ENCODE measurements at regions not wholly inside any gene's neighbourhood (a gene's known extent, or its start where the extent isn't known, plus 50 kb on each side); places are given as distances from the start of the nearest gene placed in this dataset.

GRCh38 chr2:58655152-58655551, 414.0 kb upstream of the FANCL start:
- DNase-seq (ENCODE audit: low read depth): no peak

- DNase-seq (ENCODE audit: low read depth): no peak
These were observed 410.8 kb upstream of the FANCL start for GRCh38 chr2:58651930-58652329.

- DNase-seq (ENCODE audit: low read depth): no peak
These were observed 409.7 kb upstream of the FANCL start for GRCh38 chr2:58650781-58651180.

DNA sequence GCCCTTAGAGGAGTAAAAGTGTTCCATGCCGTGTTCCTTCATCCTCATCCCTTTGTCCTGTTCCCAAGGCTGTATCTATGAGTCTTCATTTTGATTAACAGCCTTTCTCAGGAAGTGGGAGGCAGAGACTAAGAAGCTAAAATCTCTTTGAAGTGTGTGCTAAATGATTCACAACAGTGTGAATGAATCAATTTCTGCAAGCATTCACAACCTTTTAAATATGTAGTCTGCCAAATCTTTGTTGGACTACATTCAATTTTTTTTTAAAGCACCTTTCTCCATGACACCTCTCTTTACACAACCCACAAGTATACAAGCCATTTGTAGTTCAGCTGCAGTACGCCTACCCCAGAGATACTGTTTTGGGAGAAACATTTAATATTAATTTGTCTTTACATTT, 408.6 kb upstream of the FANCL start:
- no peak for DNase-seq (ENCODE audit: low read depth)

- DNase-seq (ENCODE audit: low read depth): no peak
These were observed 403.9 kb upstream of the FANCL start for GRCh38 chr2:58645017-58645416.

- no peak for DNase-seq (ENCODE audit: low read depth)
These were observed 403.3 kb upstream of the FANCL start for GRCh38 chr2:58644451-58644850.

DNA sequence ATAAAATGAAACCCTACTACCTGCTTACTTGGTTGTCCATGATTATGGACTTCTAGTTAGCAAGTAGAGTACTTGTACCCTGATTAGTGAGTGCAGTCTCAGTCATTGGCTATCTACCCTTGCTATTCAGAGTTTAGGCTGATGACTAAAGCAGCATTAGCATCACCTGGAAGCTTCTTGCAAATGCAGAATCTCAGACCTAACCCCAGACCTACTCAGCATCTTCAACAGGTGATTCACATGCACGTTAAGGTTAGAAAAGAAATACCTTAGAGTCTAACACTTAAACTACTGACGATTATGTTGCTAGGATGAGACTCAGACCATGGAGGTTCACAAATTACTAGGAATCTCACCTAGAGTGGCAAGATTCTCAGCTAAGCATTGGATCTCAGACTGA, 399.9 kb upstream of the FANCL start:
- DNase-seq (ENCODE audit: low read depth): no peak

DNA sequence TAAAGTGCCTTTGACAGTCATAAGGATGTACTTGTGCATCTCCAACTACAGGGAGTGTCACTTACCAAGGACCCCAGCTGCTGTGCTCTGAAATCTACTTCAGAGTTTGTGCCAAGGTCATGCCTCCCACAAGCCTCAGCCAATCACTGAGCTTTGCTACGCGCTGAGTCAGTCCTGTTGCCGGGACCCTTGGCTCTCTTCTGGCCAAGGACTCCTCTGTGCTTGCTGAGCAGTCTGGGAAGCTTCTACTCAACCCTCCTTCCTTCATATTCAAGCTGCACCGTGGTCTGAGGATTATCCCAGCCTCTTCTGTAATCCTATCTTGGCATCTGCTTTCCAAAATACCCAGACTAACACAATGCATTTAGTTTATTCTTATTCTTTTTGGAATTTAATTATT, 398.9 kb upstream of the FANCL start:
- no peak for DNase-seq (ENCODE audit: low read depth)

DNA sequence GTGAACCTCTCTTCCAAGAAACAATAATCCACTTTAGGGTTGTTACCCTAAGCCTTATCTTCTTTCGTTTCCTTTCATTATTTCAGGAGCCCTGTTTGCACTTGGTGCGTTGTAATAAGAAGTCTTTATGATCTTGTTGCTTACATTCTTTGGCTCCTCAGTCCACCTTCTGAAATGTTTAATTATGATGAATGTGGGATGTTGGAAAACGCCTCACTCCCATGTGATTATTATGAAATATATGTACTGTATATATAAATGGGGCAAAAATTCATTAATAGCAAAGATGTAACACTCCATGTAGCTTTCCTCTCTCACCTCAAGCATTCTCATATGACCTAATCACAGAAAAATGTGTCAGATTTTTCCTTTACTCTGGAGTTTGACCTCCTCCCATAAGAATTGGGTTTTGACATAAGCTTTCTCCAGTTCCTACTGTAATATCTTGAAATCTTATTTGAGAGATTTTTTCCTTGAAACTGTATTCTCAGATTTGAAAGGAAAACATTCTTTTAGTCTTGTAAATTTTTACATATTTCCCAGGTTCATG, 397.2 kb upstream of the FANCL start:
- DNase-seq (ENCODE audit: low read depth): no peak

GRCh38 chr2:58636872-58637271, 395.7 kb upstream of the FANCL start:
- DNase-seq (ENCODE audit: low read depth): no peak

- no peak for DNase-seq (ENCODE audit: low read depth)
These were observed 394.8 kb upstream of the FANCL start for GRCh38 chr2:58635801-58636375.

GRCh38 chr2:58634653-58635370, 393.7 kb upstream of the FANCL start:
- DNase-seq (ENCODE audit: low read depth): no peak

DNA sequence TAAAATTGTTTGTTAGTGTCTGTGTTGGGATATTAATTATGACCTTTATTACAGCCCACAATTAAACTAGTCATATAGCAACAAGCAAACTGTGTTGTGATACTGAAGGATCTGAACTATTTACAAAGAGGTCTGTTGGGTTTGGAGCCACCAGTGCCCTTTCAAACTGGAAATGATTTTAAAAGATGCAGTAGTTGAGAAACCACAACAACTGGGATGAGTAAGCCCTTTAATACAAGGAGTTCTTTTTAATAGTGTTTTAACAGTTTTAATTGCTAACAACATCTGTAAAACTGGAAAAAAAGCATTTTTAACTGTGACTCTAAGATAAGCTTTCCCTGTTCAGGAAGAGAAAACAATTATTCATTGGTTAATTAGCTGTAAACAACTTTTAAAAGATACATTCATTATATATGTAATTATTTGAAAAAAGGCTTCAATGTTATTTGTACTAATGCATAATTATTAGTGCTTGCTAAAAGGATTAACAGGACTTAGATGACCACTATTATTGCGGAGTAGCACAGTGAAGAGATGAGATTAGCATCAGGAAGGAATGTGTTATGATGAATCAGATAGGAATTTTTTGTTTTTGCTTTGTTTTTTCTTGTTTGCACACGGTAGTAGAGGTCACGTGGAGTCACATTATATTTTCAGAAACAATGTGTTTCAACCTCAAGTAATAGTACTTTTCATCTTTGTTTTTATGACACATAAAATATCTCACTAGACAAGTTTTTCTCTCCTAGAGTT, 392.7 kb upstream of the FANCL start:
- no peak for DNase-seq (ENCODE audit: low read depth)

DNA sequence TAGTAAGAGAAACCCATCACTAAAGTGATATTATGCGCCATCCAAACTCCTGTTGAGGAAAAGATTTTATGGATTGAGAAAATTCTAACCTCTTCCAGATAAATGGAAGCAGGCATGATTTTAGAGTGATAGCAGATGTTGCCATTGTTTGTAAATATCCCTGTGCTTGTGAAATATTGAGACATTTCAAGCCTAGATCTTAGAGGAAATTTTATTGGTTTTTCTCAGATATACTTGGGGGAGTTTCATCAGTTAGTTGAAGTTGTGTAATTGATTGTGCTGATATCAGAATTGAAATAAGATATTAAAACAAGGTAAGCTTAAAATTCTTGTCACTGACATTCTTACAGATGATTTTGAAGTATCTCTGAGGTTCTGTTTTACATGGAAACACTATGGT, 390.9 kb upstream of the FANCL start:
- DNase-seq (ENCODE audit: low read depth): no peak

DNA sequence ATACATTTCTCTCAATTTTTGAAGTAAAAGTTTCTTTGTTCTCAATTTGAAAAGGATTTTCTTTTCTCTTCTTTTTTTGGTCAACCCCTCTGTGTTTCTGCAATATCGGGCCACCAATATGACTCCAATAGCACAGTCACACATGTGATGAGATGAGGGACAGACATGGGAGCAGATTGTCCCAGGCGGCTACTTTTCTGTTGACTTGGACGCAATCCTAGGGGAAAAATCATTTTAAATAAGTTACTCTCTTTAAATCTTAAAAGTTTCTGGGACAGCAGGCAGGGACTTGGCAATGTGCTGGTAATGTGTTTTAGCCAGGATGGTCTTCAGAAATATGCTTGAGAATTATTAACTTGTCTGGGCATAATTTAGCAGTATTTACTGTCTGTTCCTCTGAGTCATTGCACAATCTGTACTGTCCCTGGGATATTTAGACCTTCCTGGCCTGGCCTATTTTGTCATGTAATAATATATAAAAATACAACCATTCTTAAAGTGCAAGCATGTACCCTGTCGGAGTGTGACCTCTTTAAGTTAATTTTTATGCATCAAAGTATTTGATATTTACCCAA, 388.5 kb upstream of the FANCL start:
- no peak for DNase-seq (ENCODE audit: low read depth)

DNA sequence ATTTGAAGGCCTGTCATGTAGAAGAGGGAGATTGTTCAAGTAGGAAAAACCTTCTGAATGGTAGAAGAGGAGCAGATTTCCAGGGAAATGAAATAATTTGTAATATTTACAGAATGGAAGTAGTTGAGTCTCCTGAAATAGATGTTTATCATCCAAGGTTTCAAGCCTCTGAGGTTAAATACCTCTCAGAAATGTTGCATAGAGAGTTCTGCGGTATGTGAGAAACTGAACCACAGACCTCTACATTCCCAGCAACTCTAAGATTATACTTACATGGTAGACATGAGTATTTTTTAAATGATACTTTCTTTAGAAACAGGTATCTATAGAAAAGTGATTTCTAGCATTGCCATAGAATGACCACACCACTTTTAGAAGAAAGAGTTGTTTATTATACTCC, 379.8 kb upstream of the FANCL start:
- no peak for DNase-seq (ENCODE audit: low read depth)

- DNase-seq (ENCODE audit: low read depth): no peak
These were observed 379.0 kb upstream of the FANCL start for GRCh38 chr2:58620093-58620492.

GRCh38 chr2:58616961-58617360, 375.8 kb upstream of the FANCL start:
- DNase-seq (ENCODE audit: low read depth): no peak

GRCh38 chr2:58614219-58614618, 373.1 kb upstream of the FANCL start:
- DNase-seq (ENCODE audit: low read depth): no peak

DNA sequence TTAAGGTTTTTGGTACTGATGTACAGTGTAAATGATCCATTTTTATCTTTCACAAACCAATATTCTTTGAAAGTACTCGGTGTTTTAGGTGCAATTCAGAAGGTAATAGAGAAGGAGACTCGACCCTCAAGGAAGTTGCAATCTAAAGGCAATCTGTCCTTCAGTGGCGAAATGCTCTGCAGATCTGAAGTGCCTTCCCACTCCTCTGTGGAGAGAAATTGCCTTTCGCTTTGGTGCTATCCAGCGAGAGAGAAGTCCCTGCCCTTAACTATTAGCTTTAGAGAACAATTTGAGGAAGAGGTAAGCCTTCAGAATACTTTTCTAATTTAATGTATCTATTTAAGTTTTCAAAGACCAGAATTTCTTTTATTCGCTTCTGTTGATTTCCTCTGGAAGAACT, 371.8 kb upstream of the FANCL start:
- DNase-seq (ENCODE audit: low read depth): no peak

GRCh38 chr2:58609326-58609725, 368.2 kb upstream of the FANCL start:
- DNase-seq (ENCODE audit: low read depth): no peak

GRCh38 chr2:58608146-58608545, 367.0 kb upstream of the FANCL start:
- DNase-seq (ENCODE audit: low read depth): no peak

DNA sequence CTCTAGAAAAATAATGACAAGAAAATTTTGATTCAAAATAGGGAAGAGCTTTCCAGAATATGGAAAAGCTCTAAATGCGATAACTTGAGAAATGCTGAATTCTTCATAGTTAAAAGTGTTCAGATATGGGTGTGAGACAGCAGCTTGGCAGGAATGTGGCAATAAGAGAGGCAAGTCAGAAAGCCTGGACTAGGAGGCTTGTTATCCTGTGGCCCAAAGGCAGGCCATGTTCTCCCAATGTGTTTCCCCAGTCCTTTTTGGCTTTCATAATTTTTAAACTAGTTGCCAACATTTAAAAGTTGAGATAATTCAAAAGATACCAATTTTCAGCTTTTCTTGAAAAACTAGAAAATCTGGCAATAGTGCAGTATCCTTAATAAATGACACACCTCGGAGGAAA, 366.3 kb upstream of the FANCL start:
- no peak for DNase-seq (ENCODE audit: low read depth)

Data from GM04504 (cell line).